ENCODE measurements at regions not wholly inside any gene's neighbourhood (a gene's known extent, or its start where the extent isn't known, plus 50 kb on each side); places are given as distances from the start of the nearest gene placed in this dataset.

DNA sequence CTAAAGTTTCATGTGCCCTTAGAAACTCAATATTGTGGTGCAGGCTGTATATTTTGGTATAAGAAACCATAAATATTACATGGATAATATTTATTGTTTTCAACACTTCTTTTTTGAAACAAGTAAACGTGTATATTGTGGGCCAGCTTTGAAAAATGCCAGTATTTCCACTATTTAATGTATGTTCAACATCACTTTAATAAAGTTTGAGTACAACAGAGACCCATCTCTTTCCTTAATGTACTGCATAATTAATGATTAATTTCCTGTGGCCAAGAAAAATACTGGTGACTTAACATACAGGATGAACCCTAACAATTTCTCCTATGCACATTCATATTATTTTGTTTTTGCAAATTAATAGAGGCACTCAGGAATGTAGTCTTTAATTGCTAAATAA, 2891.5 kb downstream of the PCDH9 start:
- TF ChIP-seq, protein P1, sequence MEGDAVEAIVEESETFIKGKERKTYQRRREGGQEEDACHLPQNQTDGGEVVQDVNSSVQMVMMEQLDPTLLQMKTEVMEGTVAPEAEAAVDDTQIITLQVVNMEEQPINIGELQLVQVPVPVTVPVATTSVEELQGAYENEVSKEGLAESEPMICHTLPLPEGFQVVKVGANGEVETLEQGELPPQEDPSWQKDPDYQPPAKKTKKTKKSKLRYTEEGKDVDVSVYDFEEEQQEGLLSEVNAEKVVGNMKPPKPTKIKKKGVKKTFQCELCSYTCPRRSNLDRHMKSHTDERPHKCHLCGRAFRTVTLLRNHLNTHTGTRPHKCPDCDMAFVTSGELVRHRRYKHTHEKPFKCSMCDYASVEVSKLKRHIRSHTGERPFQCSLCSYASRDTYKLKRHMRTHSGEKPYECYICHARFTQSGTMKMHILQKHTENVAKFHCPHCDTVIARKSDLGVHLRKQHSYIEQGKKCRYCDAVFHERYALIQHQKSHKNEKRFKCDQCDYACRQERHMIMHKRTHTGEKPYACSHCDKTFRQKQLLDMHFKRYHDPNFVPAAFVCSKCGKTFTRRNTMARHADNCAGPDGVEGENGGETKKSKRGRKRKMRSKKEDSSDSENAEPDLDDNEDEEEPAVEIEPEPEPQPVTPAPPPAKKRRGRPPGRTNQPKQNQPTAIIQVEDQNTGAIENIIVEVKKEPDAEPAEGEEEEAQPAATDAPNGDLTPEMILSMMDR (IDR thresholded peaks at IDR 0.05) = no peak
- TF ChIP-seq POLR2A (IDR thresholded peaks at IDR 0.05) = no peak
- no peak for TF ChIP-seq EP300 (IDR thresholded peaks at IDR 0.05)
